Superior temporal gyrus (tissue), 1 donor: ENCODE measurements at regions not wholly inside any gene's neighbourhood (a gene's known extent, or its start where the extent isn't known, plus 50 kb on each side); places are given as distances from the start of the nearest gene placed in this dataset.
A peak's percentile ranks its signal among the peaks of the same experiment; 100 is the strongest.

ENCODE experiments used
- DNase-seq: peaks from one replicate; pipeline ENCODE4 v3.0.0-alpha.2; 2016; ENCODE audit errors: extremely low spot score

GRCh38 chr4:65921180-65921579, 250.9 kb upstream of the EPHA5 start:
- DNase-seq: no peak

GRCh38 chr4:65918872-65919271, 248.6 kb upstream of the EPHA5 start:
- no peak for DNase-seq

GRCh38 chr4:65918212-65918611, 247.9 kb upstream of the EPHA5 start:
- DNase-seq: no peak

DNA sequence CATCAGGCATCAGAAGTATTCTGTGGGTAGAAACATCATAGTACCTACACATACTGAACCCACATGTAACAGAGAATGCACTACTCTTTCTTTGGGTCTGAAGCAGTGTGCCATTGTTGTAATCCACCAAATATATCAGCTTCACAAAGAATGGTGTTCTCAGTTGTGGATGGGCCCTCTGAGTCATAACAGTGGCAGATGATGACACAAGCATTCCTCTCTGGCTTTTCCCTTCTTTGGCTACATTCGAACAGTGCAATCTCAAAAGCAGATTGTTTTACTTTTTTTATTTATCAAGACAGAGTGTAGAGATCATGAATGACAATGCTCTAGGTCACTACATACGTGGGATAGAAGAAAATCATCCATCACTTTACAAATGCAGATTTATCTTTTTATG, 247.2 kb upstream of the EPHA5 start:
- DNase-seq: no peak

GRCh38 chr4:65911720-65912119, 241.4 kb upstream of the EPHA5 start:
- DNase-seq: no peak

- no peak for DNase-seq
Observed at GRCh38 chr4:65893957-65894755, 223.9 kb upstream of the EPHA5 start.

DNA sequence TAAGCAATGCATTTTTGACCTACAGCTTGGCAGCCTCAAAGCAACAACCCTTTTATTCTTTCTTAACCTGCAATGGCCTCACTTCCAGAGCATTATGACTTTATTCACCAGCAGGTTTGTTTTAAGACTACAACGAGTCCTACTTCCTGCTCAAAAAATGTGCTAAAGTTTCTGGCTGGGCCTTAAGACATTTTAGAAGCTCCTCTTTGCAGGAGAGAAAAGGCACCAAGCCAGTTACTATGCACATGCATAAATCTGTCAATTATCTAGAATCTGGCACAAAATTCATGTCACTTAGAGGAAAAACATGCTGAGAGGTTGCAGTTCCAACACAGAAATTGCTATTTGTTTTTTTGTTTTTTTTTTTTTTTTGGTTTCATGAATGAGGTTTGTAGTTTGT, 223.0 kb upstream of the EPHA5 start:
- no peak for DNase-seq

GRCh38 chr4:65880594-65880993, 210.3 kb upstream of the EPHA5 start:
- no peak for DNase-seq

- DNase-seq: no peak
Observed at GRCh38 chr4:65868096-65868824, 198.0 kb upstream of the EPHA5 start.

DNA sequence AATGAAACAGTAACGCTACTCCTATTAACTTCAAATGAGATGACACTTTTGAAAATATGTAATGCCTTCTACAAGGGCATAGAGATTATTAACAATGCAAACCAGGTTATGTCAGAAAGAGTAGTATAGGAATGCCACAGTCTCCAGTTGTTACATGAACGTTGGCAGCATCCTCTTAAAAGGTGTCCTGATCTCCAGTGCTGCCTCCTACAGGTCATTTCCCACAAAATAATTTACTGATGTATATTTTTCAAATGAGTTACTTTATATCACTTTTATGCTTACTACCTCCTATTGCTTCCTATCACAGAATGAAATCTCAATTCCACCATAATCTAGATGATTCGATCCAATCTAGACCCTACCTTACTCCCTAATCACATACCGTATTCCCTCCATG, 195.2 kb upstream of the EPHA5 start:
- DNase-seq: no peak

- no peak for DNase-seq
Observed at GRCh38 chr4:65861993-65862392, 191.7 kb upstream of the EPHA5 start.

DNA sequence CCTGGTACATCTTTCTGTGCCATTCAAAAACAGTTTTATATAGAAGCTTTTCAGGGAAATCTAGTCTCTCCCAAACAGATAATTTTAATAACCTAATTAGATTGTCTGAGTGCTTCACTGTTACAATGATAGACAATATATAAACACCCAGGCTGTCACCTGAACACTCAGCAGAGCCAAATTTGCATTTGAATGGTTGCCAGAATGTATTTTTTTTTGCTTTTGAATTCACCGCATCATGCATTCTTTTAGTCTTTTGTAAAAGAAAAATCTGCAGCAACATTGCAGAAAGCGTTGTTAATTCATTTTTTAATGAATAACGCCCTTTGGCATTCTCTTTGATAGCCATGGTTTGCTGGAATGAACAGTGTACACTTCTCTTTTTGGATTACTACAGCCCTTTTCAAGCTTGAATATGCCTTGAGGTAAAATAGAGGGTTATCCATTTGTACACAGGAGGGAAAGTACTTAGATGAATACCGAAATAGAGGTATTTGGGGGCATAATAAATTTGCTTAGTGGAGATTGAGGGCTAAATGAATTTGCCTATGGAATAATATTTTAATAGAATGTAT, 175.0 kb upstream of the EPHA5 start:
- DNase-seq: no peak

DNA sequence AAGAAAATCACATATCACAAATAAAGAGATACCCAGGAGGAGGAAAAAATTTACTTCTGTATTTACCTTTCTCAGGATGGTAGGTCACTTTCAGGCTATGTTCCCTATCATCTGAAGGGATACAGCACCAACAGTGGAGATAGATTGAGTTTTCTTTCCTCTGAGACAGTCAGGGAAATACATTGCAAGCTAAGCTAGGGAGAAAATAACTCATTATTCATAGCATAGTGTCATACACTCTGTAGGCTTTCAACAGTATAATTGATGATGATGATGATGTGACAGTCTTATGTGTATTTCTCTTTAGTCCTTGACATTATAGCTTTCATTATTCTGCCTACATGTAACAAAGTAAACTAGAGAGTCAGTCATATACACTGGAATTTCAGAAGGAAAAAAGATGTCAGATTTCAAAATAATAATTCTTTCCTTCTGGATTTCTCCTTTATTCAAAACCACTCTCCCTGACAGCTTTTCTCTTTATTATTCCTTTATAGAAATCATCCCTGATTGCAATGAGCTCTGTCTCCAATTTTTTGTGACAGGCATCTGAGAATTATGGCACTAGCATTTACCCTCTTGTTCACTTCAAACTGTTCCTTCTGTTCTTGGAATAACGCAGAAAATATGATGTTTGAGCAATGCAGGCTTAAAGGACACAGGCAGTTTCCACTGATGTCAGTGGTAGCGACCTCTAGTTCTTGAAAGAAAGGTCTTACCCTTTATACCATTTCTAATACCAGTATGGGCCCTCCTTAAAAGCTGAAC, 169.1 kb upstream of the EPHA5 start:
- no peak for DNase-seq

- DNase-seq: no peak
Observed at GRCh38 chr4:65834707-65835106, 164.4 kb upstream of the EPHA5 start.

DNA sequence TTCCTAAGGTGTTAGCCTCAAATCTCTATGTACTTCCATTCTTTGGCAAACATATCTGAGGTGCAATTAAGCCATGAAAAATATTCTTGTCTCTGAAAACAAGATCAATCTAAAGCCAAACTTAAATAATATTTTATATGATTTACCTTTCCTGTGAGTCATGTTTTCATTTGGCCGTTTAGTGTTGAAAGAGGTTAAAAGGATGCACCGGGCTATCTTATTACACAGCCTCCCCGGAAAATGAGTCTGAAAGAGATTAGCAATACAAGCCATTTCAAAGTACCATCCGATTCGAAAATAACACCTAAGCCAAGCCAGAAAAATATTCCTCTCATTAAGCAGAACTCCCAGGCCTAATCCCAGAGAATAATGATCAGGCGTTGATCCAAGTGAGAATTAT, 161.5 kb upstream of the EPHA5 start:
- DNase-seq: no peak

DNA sequence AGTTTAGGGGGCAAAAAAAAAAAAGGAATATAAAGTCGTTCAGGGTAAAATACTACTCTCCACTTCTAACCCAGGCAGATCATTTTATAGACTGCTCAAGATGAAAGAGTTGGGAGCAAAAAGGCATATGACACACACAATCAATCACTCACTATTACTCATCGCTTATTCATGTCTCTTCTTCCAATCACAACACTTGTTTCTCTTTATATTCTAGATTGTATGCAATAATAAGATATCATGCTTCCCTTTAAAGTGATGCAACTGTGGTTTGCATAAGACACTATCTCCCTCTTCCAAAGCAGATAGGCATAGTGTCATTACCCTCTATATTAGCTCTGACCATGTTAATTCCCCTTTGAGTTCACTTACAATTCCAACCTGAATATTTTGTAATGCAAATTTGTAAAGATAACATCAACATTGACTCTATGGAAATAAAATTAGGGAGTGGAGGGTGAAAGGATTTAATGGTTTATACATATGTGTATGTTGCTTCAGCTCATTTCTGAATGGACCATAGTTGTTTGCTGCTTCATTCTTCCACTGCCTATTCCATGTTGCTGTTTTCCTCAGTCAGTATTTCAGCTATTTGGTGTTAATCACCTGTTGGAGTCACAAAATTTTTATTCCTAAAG, 154.9 kb upstream of the EPHA5 start:
- DNase-seq: no peak

- no peak for DNase-seq
Observed at GRCh38 chr4:65819192-65819591, 148.9 kb upstream of the EPHA5 start.

GRCh38 chr4:65805936-65806335, 135.6 kb upstream of the EPHA5 start:
- no peak for DNase-seq

DNA sequence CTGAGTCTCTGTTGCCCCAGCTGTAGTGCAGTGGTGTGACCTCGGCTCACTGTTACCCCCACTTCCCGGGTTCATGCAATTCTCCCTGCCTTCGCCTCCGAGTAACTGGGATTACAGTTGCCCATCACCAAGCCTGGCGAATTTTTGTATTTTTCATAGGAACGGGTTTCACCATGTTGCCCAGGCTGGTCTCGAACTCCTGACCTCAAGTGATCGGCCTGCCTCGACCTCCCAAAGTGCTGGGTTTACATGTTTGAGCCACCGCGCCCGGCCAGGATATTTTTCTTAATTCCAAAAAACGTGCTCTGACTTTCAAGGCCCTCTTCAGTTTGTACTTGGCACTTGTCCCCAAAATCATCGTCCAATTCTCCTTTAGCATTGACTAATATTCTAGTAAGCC, 129.2 kb upstream of the EPHA5 start:
- DNase-seq: no peak

GRCh38 chr4:65798498-65799127, 128.3 kb upstream of the EPHA5 start:
- no peak for DNase-seq

GRCh38 chr4:65791812-65792308, 121.6 kb upstream of the EPHA5 start:
- peak; percentile 47 for DNase-seq
